Esophagus muscularis mucosa (tissue), 4 donors: ENCODE measurements at regions not wholly inside any gene's neighbourhood (a gene's known extent, or its start where the extent isn't known, plus 50 kb on each side); places are given as distances from the start of the nearest gene placed in this dataset.

ENCODE experiments used
- DNase-seq: peaks from one replicate; pipeline ENCODE4 v3.0.0-alpha.2; 2017; ENCODE audit errors: extremely low spot score
- H3K27ac ChIP-seq, 4 donors: fragments of 200-600 bp; sonication (generic); replicated peaks in 1 of 4; 1 replicate in 3 of 4; 2 replicates in 1 of 4; pipeline ENCODE4 v1.5.1; 2016 to 2019; ENCODE audit warnings: mild to moderate bottlenecking in 1 of 4
- H3K27me3 ChIP-seq, 4 donors: fragments of 200-600 bp; sonication (generic); one replicate each; pipeline versions ENCODE4 v1.5.1 to v1.6.0; 2016 to 2019
- H3K36me3 ChIP-seq, 4 donors: fragments of 200-600 bp; sonication (generic); one replicate each; pipeline ENCODE4 v1.5.1; 2016 to 2019
- H3K4me1 ChIP-seq, 4 donors: fragments of 200-600 bp; sonication (generic); one replicate each; pipeline ENCODE4 v1.5.1; 2016 to 2019
- H3K4me3 ChIP-seq, 4 donors: fragments of 200-600 bp; sonication (generic); 1 replicate in 2 of 4; 2 replicates in 2 of 4; pipeline ENCODE4 v1.5.1; 2016 to 2019; ENCODE audit warnings: mild to moderate bottlenecking in 4 of 4, moderate library complexity in 1 of 4
- H3K9me3 ChIP-seq, 4 donors: fragments of 200-600 bp; sonication (generic); 1 replicate in 3 of 4; 2 replicates in 1 of 4; pipeline ENCODE4 v1.5.1; 2016 to 2019
- CTCF ChIP-seq, 3 experiments: fragments of 200-600 bp in 2 of 3; fragments of 450-650 bp in 1 of 3; sonication (generic) in 2 of 3; IDR thresholded peaks; one replicate each; pipeline ENCODE4 v1.5.1; 2017 to 2019; ENCODE audit warnings: antibody characterized with exemption in 3 of 3, mild to moderate bottlenecking in 2 of 3, moderate library complexity in 1 of 3
- EP300 ChIP-seq: sonication (generic); formaldehyde crosslinking; IDR thresholded peaks from one replicate; pipeline ENCODE4 v1.6.1; 2017; ENCODE audit warnings: antibody characterized with exemption
- POLR2A ChIP-seq: fragments of 450-650 bp; IDR thresholded peaks from one replicate; pipeline ENCODE4 v1.6.1; 2017; ENCODE audit warnings: antibody characterized with exemption, moderate library complexity, mild to moderate bottlenecking, low read depth
- POLR2AphosphoS5 ChIP-seq, 2 donors: sonication (generic); formaldehyde crosslinking; IDR thresholded peaks; one replicate each; pipeline ENCODE4 v1.6.1; 2017; ENCODE audit warnings: antibody characterized with exemption in 2 of 2
- WGBS: methylation state at CpG from one replicate; pipeline ENCODE4 v1.1.5; 2018; 5-methylcytosine and 5-hydroxymethylcytosine counted together
- intact Hi-C: fragments of 100-400 bp; cut with DNase I; formaldehyde crosslinking; loops from one replicate; pipeline ENCODE4 v1.15.1; 2023

GRCh38 chr7:49325571-49325970, 401.2 kb downstream of the CDC14C start:
- no peak overlapping the region for H3K4me3 ChIP-seq
- H3K36me3 ChIP-seq = no peaks in the 10 kb centered on the region
- no peak for DNase-seq
- H3K27me3 ChIP-seq = no peaks in the 10 kb centered on the region
- H3K9me3 ChIP-seq = peaks cover 0 to 3% (median 0%) of the 10 kb centered on the region in 4 donors
- H3K4me1 ChIP-seq = no peaks in the 10 kb centered on the region
- WGBS = 46% methylated on average over 4 of the region's 4 CpGs
- no peak overlapping the region for H3K27ac ChIP-seq
- intact Hi-C loops = no loop called here
- TF ChIP-seq EP300 (no peak), POLR2A (no peak), POLR2AphosphoS5 (IDR thresholded peaks at IDR 0.05) (no peak), CTCF (IDR thresholded peaks at IDR 0.05) (no peak)

- H3K4me3 ChIP-seq = no peak overlapping the region
- DNase-seq = no peak
- no peaks in the 10 kb centered on the region for H3K4me1 ChIP-seq
- H3K27me3 ChIP-seq = no peaks in the 10 kb centered on the region
- H3K9me3 ChIP-seq = peaks cover 0 to 3% (median 0%) of the 10 kb centered on the region in 4 donors
- no peaks in the 10 kb centered on the region for H3K36me3 ChIP-seq
- TF ChIP-seq POLR2AphosphoS5 (IDR thresholded peaks at IDR 0.05) = no peak
- no peak for TF ChIP-seq CTCF (IDR thresholded peaks at IDR 0.05)
- TF ChIP-seq EP300 = no peak
- TF ChIP-seq POLR2A = no peak
- H3K27ac ChIP-seq = no peak overlapping the region
- WGBS = 80% methylated on average over 8 of the region's 8 CpGs
- intact Hi-C loops = no loop called here
Measured at GRCh38 chr7:49327155-49327554, 402.8 kb downstream of the CDC14C start.

- H3K36me3 ChIP-seq = no peaks in the 10 kb centered on the region
- 66% methylated on average over 4 of the region's 4 CpGs for WGBS
- no peak for DNase-seq
- intact Hi-C loops = no loop called here
- no peaks in the 10 kb centered on the region for H3K27me3 ChIP-seq
- no peak overlapping the region for H3K27ac ChIP-seq
- H3K4me3 ChIP-seq = no peak overlapping the region
- no peaks in the 10 kb centered on the region for H3K4me1 ChIP-seq
- TF ChIP-seq EP300 (no peak), CTCF (IDR thresholded peaks at IDR 0.05) (no peak), POLR2A (no peak), POLR2AphosphoS5 (IDR thresholded peaks at IDR 0.05) (no peak)
- H3K9me3 ChIP-seq = no peaks in the 10 kb centered on the region
Measured at GRCh38 chr7:49333180-49333881, 409.0 kb downstream of the CDC14C start.

GRCh38 chr7:49341849-49342248, 417.5 kb downstream of the CDC14C start:
- 90% methylated on average over 3 of the region's 3 CpGs for WGBS
- Histone ChIP-seq H3K4me1 (no peaks in the 10 kb centered on the region), H3K36me3 (no peaks in the 10 kb centered on the region), H3K27me3 (no peaks in the 10 kb centered on the region), H3K27ac (no peak overlapping the region), H3K9me3 (no peaks in the 10 kb centered on the region), H3K4me3 (no peak overlapping the region)
- TF ChIP-seq EP300 (no peak), POLR2AphosphoS5 (IDR thresholded peaks at IDR 0.05) (no peak), CTCF (IDR thresholded peaks at IDR 0.05) (no peak), POLR2A (no peak)
- no peak for DNase-seq
- intact Hi-C loops = no loop called here

- TF ChIP-seq EP300 (no peak), POLR2A (no peak), CTCF (IDR thresholded peaks at IDR 0.05) (no peak), POLR2AphosphoS5 (IDR thresholded peaks at IDR 0.05) (no peak)
- no peaks in the 10 kb centered on the region for H3K36me3 ChIP-seq
- H3K27me3 ChIP-seq = no peaks in the 10 kb centered on the region
- DNase-seq = no peak
- intact Hi-C loops = no loop called here
- H3K4me1 ChIP-seq = no peaks in the 10 kb centered on the region
- no peak overlapping the region for H3K27ac ChIP-seq
- no peaks in the 10 kb centered on the region for H3K9me3 ChIP-seq
- 75% methylated on average over 1 of the region's 1 CpG for WGBS
- H3K4me3 ChIP-seq = no peak overlapping the region
Measured at GRCh38 chr7:49344556-49344955, 420.2 kb downstream of the CDC14C start.
